HG02938 (cell line): ENCODE measurements at regions not wholly inside any gene's neighbourhood (a gene's known extent, or its start where the extent isn't known, plus 50 kb on each side); places are given as distances from the start of the nearest gene placed in this dataset.

Experiments
- ATAC-seq: cut with Tn5 transposase; IDR thresholded peaks from one replicate; pipeline ENCODE4 v1.9.1; 2021; ENCODE audit warnings: mild to moderate bottlenecking, moderate library complexity; ENCODE audit not compliant: unreplicated experiment

DNA sequence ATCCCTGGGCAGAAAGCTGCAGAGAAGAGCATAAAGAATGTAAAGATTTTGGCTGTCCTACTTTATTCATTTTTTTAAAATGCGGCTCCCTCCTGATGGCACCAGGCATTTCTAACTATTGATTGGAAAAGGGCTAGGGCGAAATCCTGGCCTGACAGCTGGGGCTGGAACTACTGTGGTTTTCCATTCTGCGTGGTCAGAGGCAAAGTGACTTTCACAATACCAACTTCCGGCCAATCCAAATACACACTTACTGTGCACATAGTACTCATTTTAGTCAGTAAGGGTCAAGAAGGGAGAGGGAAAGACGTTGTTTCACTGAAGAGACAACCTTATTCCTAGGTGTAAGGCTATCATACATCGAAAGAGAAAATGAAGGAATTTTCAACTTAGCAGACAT lies 113.8 kb upstream of the PMFBP1 start:
- ATAC-seq = no peak

DNA sequence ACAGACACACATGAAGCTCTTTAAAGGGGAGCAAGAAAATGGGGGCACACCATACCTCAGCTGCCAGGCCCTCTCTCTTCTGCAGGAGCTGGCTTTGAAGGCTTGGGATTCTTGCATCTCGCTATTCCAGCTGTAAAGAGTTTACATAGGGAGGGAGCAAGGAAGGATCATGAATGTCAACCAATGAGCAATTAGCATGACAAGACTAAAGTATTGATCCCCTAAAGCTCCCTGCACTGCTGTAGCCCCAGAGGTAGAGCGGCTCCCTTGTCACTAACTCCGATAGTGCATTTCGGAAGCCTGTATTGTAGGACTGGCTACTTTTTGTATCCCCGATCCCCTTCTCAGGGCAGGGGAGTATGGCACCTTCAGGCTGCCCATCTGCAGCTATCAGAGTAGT lies 113.4 kb upstream of the PMFBP1 start:
- ATAC-seq = no peak

DNA sequence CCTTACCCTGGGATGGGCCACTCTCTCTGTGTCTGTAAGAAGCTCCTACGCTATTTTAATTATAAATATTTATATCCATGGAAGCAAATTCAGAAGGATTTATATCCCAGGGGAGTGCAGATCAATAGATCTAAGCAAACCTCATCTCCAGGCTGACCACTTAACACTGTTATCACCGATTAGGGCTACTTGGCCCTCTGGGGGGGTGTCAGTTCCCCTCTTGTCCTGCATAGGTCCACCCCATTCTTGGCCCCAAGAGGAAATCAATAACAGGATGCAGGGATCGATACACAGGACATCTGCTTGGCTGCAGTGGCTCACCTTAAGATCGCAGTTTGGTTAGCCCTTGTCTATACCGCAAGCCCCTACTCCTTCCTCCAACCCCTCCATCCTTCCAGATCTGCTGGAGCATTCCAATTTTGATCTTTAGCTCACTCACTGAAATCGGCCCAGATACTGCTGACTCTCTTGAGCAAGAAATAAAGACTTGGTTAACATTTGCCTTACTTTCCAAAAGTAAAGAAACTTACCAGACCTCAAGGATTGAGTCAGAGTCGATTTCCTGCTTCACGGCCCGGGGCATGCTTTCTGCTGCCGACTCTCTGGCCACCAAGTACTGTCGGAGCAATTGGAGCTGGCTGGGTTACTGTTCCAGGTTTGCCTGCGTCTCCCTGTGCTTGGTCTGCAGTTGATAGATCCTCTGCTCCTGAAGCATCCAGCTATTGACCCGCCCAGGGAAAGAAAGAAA lies 112.3 kb upstream of the PMFBP1 start:
- no peak for ATAC-seq

DNA sequence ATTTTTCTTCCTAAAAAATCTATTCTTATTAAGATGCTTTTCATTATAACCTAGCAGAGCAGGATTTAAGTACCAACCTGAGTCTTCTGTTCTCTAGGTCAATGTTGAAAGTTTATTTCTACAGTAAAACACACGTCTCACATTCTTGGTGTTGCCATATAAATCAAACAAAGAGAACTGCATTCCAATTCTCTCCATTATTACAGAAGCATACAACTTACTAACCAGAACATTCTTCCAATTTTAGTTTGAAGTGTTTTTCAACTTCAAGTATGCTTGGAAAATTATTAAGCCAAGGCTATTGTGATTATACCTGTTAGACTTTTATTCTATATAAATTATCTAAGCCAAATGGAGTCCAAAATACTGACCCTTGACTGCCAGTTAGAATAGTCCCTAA lies 110.4 kb upstream of the PMFBP1 start:
- ATAC-seq = no peak

DNA sequence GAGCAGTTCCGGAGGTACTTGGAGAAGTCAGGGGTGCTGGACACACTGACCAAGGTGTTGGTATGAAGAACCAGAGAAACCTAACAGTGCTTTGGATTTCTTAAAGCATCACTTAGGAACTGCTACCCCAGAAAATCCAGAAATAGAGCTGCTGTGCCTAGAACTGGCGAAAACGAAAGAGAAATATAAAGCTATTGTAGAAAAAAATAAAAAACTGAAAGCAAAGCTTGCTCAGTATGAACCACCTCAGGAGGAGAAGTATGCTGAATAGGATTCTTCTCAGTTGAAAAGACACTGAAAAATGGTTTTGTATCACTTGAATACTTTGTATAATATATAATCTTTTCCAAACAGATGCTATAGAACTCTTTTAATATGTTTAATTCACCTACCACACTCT lies 106.3 kb upstream of the PMFBP1 start:
- no peak for ATAC-seq

DNA sequence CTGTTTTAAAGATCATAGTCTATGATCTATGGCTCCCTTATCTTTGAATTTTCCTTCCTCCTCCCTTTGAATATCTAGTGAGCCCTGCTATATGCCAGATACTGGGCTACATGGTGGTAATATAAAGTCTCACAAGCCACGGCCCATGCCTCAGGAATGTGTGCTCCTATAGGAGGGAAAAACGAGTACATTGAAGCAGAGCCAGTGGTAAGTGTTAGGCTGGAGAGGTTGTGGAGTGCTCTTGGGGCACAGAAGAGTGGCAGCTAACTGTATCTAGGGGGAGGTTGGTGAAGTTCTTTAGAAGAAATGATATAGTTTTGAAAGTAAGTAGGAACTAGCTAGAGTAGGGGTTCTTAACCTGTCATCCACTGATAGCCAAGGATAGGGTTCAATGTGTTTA lies 105.8 kb upstream of the PMFBP1 start:
- ATAC-seq = no peak

DNA sequence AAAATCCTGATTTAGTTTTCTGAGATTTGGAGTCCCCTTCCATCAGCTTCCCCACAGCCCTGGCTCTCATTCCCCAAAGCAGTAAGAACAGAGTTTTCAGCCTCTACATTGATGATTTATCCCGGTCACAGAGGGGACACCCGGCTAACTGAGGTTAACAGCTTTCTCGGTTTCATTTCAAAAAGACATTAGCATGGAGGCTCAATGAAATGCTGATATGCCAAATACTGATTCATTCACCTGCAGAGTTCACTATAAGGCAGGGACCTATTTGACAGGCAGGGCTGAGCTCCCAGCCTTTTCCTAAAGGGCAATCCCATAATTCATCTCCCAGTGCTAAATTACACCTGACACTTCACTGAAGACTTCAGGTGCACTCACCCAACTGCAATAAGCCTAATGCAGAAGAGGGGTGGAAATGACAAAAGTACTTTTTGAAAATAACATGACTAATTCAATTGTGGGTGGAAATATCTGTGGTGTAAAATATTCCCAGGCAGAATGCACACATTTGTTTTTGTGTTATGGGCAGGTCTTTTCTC lies 99.8 kb upstream of the PMFBP1 start:
- no peak for ATAC-seq

DNA sequence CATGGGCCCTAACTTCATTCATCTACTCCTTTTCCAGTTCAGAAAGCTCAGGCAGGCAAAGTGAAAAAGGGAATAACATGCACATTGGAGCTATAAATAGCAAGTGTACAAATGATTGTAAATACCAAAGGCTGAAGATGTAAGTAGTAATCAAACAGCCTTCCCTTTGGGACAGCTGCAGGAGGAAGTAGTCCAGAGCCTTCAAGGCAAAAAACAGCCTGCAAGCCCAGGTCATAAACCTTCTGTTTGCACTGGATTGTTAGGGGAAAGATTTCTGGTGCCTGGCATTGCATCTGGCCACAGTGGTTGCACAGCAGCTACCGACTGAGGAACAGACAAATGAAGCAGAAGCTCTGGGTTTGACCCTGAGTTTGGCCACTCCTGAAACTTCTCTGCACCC lies 98.6 kb upstream of the PMFBP1 start:
- no peak for ATAC-seq

DNA sequence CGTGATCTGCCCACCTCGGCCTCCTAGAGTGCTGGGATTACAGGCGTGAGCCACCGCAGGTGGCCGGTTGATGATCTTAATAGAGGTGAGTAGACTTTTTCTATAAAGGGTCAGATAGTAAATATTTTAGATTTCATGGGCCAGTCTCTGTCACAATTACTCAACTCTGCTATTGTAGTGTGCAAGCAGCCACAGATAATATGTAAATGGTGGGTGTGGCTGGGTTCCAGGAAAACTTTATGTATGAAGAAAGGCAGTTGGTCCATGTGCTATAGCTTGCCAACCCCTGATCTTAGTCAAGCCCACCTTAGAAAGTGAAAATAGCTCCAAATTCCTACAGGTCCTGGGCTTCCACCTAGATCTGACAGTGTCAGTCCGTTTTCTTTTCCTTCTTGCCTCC lies 94.9 kb upstream of the PMFBP1 start:
- ATAC-seq = no peak

DNA sequence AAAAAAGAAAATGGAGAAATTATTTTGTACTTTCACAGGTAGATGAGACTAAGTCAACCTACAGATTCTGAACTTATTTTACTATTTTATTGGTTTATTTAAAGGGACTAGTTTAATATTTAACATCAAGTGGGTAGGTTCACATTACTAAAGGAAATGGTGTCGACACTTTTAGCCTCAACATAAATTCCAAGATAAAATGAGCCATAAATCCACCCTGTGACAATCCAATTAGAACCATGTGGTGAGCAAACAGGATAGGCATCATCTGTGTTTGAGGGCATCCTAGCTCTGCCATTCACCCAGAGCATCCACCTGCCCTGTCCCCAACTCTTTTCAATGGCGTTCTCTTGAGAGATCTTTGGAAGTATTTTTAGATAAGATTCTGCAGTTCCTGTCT lies 92.8 kb upstream of the PMFBP1 start:
- no peak for ATAC-seq

DNA sequence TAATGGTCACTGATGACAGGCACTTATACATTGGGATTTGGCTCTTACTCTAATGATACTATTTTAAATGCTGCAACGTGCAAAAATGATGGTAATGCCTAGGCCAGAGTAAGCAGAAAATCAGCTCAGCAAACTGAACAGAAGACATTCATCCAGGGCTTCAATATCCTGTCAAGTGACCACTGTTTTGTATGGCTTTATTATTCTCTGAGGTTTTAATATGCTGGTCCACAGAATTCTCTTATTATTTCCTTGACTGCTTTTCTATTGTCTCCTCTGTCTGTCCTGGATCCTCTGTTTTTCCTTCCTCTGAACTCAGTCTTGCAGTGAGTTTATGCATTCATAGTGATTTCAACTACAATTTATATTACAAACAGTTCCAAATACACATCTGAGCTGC lies 90.8 kb upstream of the PMFBP1 start:
- no peak for ATAC-seq

DNA sequence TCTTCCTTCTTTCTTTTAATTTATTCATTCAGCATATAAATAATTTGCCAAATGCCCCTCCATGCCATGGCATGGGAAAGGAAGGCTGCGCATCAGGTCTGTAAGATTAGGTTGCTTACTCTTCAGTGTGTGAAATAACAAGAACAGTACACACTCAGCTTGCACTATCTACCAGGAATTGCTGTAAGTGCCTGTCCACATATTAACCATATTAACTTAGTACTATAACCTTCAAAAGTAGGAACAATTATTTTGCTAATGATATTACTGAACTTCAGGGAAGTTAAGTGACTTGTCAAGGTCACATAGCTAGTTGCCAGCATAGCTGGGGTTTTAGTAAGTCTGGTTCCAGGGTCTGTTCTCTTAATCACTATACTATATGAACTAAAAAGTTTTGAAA lies 89.2 kb upstream of the PMFBP1 start:
- no peak for ATAC-seq

DNA sequence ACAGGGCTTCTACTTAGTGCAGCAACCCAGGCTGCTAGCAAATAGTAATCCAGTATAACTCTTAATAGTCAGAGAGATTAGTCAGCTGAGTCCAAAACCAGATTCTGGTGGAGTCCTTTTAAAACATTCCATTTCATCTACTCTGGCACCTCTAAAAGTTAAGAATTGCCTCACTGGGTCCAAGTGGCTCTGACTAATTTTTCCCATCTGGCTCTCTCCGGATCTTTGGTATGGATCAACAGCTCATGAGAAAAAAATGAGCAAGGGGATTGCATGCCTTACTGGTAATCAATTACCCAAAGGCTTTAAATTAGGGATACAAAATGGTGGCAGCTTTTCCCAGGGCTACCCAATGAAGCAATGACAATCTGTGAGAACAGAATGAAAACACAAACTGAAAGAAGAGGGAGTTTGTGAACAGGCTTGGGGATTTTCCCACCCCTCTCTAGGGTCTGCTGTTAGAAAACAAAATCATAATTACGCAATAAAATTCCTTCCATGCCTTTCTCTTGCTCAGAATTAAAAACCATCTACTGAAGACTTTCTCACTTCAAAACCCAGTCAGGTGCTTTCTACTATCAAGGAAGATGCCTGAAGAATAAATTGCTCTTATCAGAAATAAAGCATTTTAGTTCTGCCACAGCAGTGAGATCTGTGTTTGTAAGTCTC lies 84.6 kb upstream of the PMFBP1 start:
- ATAC-seq = no peak

DNA sequence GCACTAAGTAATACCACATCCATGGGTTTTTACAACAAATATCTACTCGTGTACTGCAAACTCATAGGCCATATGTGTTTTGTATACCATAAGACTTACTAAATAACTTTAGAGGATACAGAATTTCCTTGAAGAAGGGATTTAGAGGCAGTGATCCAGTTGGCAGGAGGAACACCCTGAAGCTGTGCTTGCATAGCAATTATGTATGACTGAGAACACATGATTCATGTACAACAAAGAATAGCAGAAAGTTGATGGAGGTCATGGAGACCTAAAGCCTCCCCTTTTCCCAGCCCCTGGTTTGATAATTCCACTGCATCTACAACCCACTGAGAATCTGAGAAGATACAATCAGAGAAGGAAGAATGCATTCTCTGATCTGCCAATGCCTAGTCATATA lies 83.8 kb upstream of the PMFBP1 start:
- ATAC-seq = no peak

DNA sequence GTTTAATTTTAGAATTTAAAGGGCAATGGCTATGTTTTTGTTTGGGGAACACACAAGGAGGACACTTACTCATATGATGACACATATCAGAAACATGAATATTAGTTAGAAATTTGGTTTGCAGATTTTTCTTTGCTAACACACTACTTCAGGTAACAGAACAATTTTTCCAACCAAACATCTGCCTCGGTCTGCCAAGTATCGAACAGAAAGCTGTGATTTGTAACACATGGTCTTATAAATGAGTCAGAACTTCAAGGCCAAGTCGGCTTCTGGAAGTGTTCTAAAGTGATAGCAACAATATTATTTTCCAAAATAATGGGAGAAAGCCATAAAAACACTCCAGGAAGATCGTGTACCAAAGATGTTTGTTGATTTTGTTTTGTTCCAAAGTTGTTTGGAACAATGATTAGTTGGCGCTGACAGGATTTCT lies 75.9 kb upstream of the PMFBP1 start:
- ATAC-seq = no peak

DNA sequence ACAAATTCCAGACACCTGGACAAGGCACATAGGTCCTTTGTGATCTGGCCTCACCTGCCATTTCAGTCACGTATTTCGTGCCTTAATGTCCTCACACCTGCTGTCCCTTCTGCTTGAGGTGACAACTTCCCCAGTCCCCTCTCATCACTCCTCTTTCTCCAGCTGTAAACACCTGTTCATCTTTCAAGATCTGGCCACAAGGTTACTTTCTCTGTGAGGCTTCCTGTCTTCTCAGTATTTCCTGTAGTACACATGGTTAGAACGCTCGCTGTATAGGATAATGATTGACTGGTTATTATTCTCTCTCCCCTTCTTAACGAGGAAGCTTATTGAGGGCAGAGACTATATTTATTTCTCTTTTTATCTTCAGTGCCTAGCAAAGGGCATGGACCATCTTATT lies 74.5 kb upstream of the PMFBP1 start:
- peak; percentile 80 for ATAC-seq

DNA sequence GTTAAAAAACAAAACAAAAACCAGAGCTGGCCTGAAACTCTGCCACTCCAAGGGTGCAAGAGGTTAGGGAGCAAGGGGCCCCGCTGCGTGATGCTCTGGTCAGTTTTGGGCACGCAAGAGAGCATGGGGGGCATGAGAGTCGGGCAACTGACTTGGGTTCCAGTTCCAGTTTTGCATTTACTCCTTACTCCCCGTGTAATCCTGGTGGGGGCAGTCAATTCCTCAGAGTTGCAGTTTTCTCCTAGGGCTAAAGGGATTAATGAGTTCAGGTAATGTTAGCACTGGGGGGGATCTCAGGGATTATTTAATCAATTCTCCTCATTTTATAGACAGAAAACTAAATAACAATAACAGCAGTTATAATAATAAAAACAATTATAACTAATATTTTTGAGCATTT lies 72.9 kb upstream of the PMFBP1 start:
- ATAC-seq = no peak

DNA sequence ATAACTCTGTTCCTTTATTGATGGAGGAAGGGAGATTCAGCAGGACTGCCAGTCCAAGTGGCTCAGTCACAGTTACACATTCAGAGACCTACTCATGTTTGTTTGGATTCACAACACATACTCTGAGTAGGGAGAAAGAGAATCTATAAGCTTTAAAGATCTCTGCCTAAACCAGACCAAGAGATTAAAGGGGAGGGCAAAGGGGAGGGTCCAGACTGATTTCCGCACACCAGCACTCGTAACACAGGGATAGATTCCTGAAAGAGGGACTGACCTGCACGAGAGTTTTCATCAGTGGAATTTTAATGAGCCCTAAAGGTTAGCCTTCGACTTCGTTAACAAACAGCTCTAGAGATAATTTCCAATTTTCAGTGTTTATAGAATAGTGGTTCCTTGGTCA lies 71.7 kb upstream of the PMFBP1 start:
- ATAC-seq = no peak

DNA sequence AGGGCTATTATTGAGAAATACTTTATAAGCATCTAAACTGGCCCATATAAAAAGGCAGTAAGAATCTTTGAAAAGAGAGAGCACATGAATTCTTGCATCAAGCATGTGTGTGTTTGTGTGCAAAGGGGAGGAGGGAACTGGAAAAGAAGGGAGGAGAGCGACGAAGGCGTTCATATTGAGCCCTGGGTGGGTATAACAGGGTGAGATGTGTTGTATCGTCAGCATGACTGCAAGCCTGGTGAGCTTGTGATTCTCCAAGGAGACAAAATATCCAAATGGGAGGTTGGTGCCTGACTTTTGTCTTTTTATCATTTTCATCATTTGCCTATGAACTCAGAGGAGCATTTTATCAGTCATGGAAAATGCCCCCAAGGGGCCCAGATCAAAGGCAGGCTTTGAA lies 70.8 kb upstream of the PMFBP1 start:
- no peak for ATAC-seq

DNA sequence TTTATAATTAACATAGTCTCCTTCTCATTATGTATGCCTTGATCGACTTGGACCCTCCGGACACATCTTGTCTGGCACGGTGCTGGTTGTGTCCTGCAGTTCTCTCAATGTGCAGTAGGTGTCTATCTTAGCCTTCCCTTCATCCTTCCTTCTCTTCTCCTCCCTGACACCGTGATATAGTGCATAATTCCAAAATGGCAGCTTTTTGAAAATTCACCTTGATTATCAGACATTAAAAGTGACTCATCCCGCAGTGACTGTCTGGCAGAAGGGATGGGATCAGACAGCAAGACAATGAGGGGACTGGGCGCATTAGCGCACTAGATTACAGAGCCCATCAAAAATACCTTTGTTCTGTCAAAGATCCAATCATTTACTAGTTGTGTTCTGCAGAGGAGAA lies 70.0 kb upstream of the PMFBP1 start:
- peak; percentile 57 for ATAC-seq

DNA sequence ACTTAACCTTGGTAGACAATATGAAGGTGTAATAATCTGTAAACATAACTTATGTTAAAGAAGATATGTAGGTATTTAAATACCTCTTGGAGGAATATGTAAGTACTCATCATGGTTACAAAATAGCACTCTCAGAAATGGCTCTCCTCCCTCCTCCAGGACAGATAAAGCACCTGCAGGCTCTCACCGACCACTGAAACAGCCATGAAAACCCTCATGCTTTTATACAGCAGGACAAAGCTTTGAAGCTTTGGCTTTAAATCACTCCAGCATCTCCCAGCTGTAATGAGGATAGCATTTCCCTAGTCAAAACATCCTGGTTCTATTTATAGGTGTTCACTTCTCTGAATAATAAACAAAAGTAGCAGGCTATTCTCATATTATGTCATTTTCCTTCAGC lies 69.1 kb upstream of the PMFBP1 start:
- ATAC-seq = no peak

DNA sequence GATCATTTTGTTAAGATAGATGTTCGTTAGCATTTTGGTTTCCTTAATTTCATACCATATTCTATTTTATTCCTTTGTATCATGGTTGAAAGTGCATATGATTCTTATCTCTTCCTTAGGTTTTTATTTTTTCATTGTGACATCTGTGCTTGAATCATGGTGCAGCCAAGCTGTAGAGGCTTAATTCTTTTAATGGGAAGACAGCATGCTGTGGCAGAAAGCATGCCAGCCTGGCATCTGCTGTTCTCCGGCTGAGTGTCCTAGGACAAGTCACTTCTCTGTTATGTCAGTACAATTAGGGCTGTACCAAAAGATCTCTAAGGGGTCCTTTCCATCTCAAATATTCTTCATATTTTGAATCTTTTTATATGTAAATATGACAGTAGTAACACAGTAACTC lies 68.5 kb upstream of the PMFBP1 start:
- no peak for ATAC-seq

DNA sequence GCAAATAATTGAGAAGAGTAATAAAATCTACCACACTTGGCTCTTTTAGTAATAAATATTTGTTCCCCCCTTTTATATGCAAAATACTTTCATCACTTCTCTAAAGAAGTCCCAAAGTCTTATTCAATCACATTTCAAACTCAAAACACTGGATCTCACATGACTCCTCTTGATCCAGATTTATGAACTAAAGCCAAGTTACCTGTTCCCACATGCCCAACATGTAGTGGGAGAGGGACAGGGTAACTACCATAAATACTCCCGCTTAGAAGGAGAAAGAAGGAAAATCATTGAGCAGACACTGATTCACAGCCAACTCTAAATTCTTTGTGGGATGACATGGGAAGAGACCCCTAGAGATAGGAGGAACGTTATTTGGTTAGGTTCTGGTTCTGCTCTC lies 64.9 kb upstream of the PMFBP1 start:
- ATAC-seq = no peak
